Ovary (tissue), 3 donors: ENCODE measurements at regions not wholly inside any gene's neighbourhood (a gene's known extent, or its start where the extent isn't known, plus 50 kb on each side); places are given as distances from the start of the nearest gene placed in this dataset.

Source experiments
- CTCF ChIP-seq, 3 donors: fragments of 450-650 bp in 2 of 3; fragments of 200-600 bp in 1 of 3; IDR thresholded peaks; one replicate each; pipeline versions ENCODE4 v1.5.1 to v1.8.0; 2016 to 2022; ENCODE audit warnings: antibody characterized with exemption in 3 of 3, mild to moderate bottlenecking in 1 of 3
- POLR2A ChIP-seq: fragments of 450-650 bp; IDR thresholded peaks from one replicate; pipeline ENCODE4 v1.6.1; 2017; ENCODE audit warnings: antibody characterized with exemption, mild to moderate bottlenecking, moderate library complexity
- donor health status: DM: no; HTN: no; CAD: no.

DNA sequence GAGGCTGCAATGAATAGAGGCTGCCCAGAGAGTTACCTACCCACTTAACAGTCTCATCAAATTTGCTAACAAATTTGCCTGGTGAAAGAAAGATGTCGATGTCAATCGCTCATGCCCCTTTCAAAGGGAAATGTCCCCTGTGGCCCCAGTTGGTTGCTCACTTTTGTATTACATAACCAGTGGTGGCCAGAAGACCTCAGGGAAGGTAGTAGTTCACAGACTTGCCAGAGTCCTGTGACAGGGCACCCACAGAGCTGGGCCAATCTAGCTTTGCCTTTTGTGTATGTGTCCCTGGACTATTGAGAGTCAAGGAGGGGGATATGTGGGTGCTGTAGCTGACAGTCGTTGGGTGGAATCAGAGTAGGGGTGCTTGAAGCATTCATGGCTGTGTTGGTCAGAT, 70.7 kb upstream of the CCN6 start:
- TF ChIP-seq CTCF (IDR thresholded peaks at IDR 0.05) (no peak), POLR2A (no peak)
